Testis (tissue), 2 donors: ENCODE measurements at regions not wholly inside any gene's neighbourhood (a gene's known extent, or its start where the extent isn't known, plus 50 kb on each side); places are given as distances from the start of the nearest gene placed in this dataset.

Experiments used
- DNase-seq: peaks from one replicate; pipeline ENCODE4 v3.0.0-alpha.2; 2019
- H3K27ac ChIP-seq, 2 donors: fragments of 200-600 bp; sonication (generic); one replicate each; pipeline ENCODE4 v1.5.1; 2019
- H3K27me3 ChIP-seq: fragments of 200-600 bp; sonication (generic); one replicate; pipeline ENCODE4 v1.5.1; 2019
- H3K36me3 ChIP-seq: fragments of 200-600 bp; sonication (generic); one replicate; pipeline ENCODE4 v1.5.1; 2017; ENCODE audit warnings: low read depth; ENCODE audit errors: missing control alignments
- H3K4me1 ChIP-seq: fragments of 200-600 bp; sonication (generic); one replicate; pipeline ENCODE4 v1.5.1; 2019
- H3K4me3 ChIP-seq, 2 donors: fragments of 200-600 bp; sonication (generic); one replicate each; pipeline ENCODE4 v1.5.1; 2017 to 2019
- H3K9me3 ChIP-seq: fragments of 200-600 bp; sonication (generic); one replicate; pipeline ENCODE4 v1.5.1; 2017
- CTCF ChIP-seq, 3 experiments: fragments of 450-650 bp in 2 of 3; fragments of 200-600 bp in 1 of 3; sonication (generic) in 1 of 3; IDR thresholded peaks; one replicate each; pipeline ENCODE4 v1.5.1; 2016 to 2019; ENCODE audit warnings: antibody characterized with exemption in 3 of 3, mild to moderate bottlenecking in 2 of 3, moderate library complexity in 1 of 3
- POLR2A ChIP-seq: fragments of 450-650 bp; IDR thresholded peaks from one replicate; pipeline ENCODE4 v1.6.1; 2017; ENCODE audit warnings: antibody characterized with exemption, mild to moderate bottlenecking, moderate library complexity
- WGBS, 2 donors: methylation state at CpG; one replicate each; pipeline ENCODE4 v1.1.5; 2018; 5-methylcytosine and 5-hydroxymethylcytosine counted together
- intact Hi-C: fragments of 100-400 bp; cut with DNase I; formaldehyde crosslinking; loops from one replicate; pipeline ENCODE4 v1.15.1; 2023; ENCODE audit warnings: low total_unique reads

GRCh38 chr20:52793339-52793963 lies 178.7 kb upstream of the TSHZ2 start:
- WGBS, 2 donors = 90% methylated on average over 7 of the region's 7 CpGs
- H3K4me3 ChIP-seq = no peak overlapping the region
- H3K9me3 ChIP-seq = no peaks in the 10 kb centered on the region
- H3K36me3 ChIP-seq = no peaks in the 10 kb centered on the region
- intact Hi-C loops = no loop called here
- H3K27me3 ChIP-seq = no peaks in the 10 kb centered on the region
- no peak overlapping the region for H3K27ac ChIP-seq
- TF ChIP-seq CTCF (IDR thresholded peaks at IDR 0.05) (no peak), POLR2A (no peak)
- DNase-seq = no peak
- no peaks in the 10 kb centered on the region for H3K4me1 ChIP-seq

GRCh38 chr20:52791091-52791490 lies 181.1 kb upstream of the TSHZ2 start:
- DNase-seq = no peak
- Histone ChIP-seq H3K36me3 (no peaks in the 10 kb centered on the region), H3K4me1 (no peaks in the 10 kb centered on the region), H3K27me3 (no peaks in the 10 kb centered on the region), H3K27ac (no peak overlapping the region), H3K4me3 (no peak overlapping the region), H3K9me3 (no peaks in the 10 kb centered on the region)
- TF ChIP-seq CTCF (IDR thresholded peaks at IDR 0.05) (no peak), POLR2A (no peak)
- WGBS, 2 donors = 26 to 56% methylated on average over 1 of the region's 1 CpG
- intact Hi-C loops = no loop called here

GRCh38 chr20:52789716-52790115 lies 182.4 kb upstream of the TSHZ2 start:
- 60 to 62% methylated on average over 2 of the region's 2 CpGs for WGBS, 2 donors
- intact Hi-C loops = no loop called here
- no peaks in the 10 kb centered on the region for H3K36me3 ChIP-seq
- H3K9me3 ChIP-seq = no peaks in the 10 kb centered on the region
- DNase-seq = no peak
- no peaks in the 10 kb centered on the region for H3K27me3 ChIP-seq
- no peak overlapping the region for H3K4me3 ChIP-seq
- H3K4me1 ChIP-seq = no peaks in the 10 kb centered on the region
- TF ChIP-seq CTCF (IDR thresholded peaks at IDR 0.05) (no peak), POLR2A (no peak)
- no peak overlapping the region for H3K27ac ChIP-seq

- Histone ChIP-seq H3K27ac (no peak overlapping the region), H3K4me1 (no peaks in the 10 kb centered on the region), H3K36me3 (no peaks in the 10 kb centered on the region), H3K4me3 (no peak overlapping the region), H3K27me3 (no peaks in the 10 kb centered on the region), H3K9me3 (no peaks in the 10 kb centered on the region)
- no peak for DNase-seq
- 69 to 78% methylated on average over 3 of the region's 3 CpGs for WGBS, 2 donors
- intact Hi-C loops = no loop called here
- TF ChIP-seq CTCF (IDR thresholded peaks at IDR 0.05) = no peak
- TF ChIP-seq POLR2A = no peak
These were observed 184.2 kb upstream of the TSHZ2 start for GRCh38 chr20:52787962-52788361.

GRCh38 chr20:52787216-52787615 lies 184.9 kb upstream of the TSHZ2 start:
- Histone ChIP-seq H3K4me3 (no peak overlapping the region), H3K27ac (no peak overlapping the region), H3K9me3 (no peaks in the 10 kb centered on the region), H3K36me3 (no peaks in the 10 kb centered on the region), H3K27me3 (no peaks in the 10 kb centered on the region), H3K4me1 (no peaks in the 10 kb centered on the region)
- WGBS, 2 donors = 51 to 65% methylated on average over 3 of the region's 3 CpGs
- TF ChIP-seq CTCF (IDR thresholded peaks at IDR 0.05) (no peak), POLR2A (no peak)
- no peak for DNase-seq
- intact Hi-C loops = no loop called here
